GM21529 (cell line): ENCODE measurements at regions not wholly inside any gene's neighbourhood (a gene's known extent, or its start where the extent isn't known, plus 50 kb on each side); places are given as distances from the start of the nearest gene placed in this dataset.

ENCODE experiments used
- ATAC-seq: cut with Tn5 transposase; IDR thresholded peaks from one replicate; pipeline ENCODE4 v1.9.1; 2021; ENCODE audit not compliant: unreplicated experiment

DNA sequence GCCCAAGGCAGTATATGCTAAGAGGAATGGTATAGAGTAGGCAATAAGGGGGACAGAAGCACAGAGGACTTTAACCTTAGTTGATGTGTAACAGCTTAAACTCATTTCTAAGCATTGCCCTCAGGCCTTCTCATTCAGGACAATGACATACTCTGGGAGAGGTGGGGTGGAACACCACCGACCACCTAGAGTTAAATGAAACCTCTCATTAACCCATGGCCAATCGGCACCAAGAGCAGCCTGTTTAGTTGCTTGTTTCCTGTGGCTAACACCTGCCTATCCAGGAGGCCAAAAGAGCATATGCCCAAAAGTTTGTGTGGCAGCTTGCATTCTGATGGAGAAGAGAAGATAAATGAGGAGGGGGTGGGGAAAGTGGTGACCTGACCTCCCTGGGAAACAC is 50.0 kb downstream of the PABIR2 start:
- no peak for ATAC-seq

DNA sequence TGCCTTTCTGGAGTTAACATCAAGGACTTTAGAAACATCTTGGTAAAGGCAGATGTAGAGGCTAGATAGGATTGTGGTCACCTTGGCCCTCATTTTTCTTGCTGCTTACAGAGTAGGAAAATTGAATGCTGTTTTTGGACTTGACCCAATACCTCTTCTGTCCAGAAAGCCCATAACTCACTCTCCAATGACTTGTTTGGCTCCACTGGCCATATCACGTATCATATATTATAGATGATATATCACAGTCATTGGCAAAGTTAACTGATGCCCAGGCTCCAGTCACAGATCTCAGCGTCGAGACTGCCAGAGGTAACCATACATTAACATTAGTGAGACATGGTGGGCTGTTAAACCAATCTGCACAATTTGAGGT is 50.6 kb downstream of the PABIR2 start:
- no peak for ATAC-seq

DNA sequence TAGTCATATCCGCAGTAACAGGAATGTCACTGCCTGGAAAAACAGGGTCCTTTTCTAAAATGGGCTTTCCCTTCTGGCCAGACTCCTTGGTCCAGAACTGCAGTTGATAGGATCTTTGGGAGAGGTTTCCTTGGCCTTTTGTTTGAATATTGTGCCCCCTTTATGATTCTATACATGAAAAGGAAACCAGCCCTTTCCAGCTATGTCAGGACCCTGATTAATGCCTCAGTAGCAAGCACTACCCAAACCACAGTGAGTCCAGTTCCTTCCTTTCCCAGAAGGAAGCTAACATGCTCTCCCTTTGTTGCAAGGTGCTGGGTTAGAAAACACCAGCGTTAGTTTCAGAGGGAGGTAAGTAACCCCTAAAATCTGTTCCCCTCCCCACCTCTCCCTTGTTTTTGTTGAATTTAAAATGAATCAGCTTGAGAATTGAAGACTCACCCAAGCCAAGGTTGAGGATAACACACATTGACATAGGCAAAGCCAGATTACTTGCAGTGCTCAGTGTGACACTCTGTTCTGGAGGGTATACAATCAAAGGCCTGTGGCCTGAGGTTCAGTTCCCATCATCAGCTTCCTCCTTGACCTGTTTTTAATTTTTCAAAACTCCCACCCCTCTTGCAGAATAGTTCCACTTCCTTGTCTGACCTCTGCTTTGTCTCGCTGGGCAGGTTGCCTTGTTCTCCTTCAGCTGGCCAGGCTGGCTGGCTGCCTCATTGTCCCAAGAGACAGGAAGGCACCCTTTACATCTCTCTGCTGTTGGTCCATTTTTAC is 51.2 kb downstream of the PABIR2 start:
- ATAC-seq, result no peak

DNA sequence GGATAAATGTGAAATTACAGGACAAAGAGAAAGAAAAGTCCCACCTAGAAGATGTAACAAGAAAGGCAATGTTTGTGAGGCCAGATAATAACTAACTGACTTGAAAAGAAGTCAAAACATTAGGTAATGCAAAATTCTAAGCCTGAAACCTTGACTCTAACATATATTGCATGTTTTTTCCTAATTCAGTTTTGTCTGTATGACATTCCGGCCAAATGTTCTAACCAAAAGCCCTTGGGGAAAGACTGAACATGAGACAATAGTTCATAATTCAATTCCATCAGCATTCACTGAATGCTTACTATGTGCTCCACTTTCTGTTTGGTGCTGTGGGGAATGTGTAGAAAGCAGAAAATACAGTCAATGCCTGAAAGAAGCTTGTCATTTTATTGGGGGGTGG is 53.9 kb downstream of the PABIR2 start:
- no peak for ATAC-seq

DNA sequence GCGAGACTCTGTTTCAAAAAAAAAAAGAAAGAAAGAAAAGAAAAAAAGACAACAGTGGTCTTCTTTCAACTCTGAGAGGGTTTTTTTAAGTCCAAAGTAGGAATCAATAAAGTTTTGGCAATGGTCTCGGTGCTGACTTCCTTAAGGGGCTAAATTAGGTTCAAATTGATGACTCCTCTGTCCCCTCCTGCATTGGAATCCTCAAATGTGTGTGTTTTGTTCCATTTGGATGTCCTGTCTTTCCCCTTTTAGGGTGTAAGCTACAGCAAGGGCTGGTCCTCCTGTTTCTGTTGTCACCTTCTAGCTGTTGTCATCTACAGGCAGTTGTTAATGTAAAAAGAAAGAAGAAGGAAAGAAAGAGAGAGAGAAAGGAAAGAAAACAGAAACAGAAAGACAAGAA is 54.4 kb downstream of the PABIR2 start:
- no peak for ATAC-seq

DNA sequence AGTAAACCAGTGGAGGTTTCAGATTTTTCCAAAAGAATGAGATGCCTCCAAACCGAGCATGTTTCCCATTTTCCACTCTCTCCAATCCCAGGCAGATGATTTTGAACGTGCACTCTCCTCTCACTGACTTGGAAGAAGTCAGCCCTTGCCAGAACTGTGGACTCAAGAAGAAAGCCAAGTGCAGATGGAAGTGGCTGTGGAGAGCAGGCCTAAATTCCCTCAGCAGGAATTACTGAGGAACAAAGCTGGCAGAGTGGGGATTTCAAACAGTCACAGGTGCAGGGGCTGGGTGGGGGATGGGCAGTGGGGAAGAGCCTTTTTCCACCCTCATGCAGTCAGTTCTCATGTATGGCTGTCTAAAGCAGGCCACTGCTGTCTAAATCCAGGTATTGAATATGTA is 55.3 kb downstream of the PABIR2 start:
- no peak for ATAC-seq

DNA sequence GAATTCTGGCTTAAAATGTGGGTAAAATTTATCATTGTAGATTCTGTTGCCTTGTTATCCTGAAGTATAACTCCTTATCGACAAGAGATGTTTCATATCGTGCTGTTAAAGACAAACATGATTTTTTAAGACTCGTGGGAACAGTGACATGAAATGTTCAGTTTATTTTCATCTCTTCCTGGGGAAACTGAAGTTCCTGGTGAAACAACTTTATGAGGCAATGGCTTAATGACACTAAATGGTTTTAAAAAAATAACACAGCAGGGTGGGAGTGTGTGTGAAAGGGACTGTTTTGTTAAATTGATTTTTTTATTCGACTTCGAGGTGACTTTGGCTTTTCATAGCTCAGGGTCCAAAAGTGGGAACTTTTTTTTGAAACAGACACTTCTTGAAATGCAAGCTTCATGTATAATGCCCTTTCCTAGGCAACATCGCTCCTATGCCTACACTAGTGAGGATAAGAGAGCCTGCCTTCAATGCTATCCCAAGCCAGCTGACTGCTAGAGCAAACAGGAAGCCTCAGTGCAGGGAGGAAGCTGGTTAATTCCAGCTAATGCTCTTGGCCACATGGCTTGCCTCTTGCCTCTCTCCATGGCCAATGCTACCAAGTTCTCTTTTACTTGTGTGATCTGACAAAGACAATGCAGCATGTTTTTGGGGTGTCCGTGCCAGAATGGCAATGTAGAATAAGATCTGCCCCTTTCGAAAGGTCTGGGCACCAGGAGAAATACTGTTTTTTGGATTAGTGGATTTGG is 57.8 kb downstream of the PABIR2 start:
- no peak for ATAC-seq

DNA sequence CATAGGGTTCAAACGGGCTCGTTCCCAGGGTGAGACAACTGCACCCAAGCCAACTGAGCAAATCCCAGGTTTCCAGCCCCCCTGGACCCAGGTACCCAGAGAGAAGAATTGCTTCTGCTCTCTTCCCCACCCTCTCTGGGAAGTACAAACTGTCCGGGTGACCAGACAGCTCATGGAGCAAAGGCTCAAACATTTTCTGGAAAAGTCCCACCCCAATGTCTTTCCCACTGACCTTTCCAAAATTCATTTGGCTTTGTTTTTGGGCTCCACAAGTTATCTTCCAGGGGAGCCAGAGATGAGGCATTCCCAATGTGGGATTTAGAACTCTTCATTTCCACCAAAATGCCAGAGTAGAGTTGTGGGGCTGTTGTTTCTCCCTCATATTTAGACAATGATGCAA is 58.6 kb downstream of the PABIR2 start:
- ATAC-seq, result no peak

DNA sequence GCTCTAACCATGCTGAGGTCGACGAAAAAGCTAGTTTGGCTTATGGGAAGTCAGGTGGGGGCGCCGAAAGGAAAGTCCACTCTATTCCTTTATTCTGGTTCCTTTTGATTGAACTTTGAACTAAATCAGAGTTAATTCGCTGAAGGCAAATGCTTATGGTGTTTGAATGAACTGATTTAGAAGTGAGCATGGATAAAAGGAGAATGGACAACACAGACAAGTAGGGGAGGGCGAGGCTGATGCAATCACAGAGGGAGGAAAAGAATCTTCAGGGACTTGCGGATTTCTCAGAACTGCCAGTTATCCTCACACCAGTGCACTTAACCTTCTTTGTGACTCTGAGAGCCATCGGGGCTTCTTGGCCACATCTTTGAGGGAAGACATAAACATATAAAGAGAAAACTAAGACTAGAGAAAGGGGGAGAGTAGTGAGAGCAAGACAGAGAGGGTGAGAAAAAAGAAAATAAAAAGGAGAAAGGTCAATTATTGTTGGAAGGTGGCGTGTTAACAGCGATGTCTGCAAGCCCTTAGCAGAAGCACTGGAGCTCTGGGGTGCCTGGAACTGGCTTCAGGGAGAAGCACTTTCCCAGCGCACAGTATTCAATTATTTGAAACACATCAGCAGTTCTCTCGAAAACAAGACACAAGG is 59.2 kb downstream of the PABIR2 start:
- no peak for ATAC-seq

DNA sequence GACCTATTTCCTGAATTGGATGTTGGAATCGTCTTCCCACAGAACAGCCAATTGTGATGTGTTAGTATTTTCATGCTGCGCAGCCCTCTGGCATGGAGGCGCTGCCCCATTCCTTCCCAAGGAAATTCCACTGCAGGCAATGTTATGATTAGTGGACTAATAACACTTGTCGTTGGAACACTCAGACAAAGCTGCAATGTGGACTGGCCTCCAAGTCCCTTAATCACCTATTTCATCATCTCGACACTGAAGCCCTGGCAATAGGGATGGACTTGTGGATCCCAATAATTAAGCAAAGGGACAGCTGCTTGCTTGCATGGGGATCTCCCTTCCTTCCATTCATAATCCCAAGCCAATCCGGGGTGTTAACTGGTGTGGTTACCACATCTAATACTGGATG is 59.9 kb downstream of the PABIR2 start:
- ATAC-seq, result no peak

DNA sequence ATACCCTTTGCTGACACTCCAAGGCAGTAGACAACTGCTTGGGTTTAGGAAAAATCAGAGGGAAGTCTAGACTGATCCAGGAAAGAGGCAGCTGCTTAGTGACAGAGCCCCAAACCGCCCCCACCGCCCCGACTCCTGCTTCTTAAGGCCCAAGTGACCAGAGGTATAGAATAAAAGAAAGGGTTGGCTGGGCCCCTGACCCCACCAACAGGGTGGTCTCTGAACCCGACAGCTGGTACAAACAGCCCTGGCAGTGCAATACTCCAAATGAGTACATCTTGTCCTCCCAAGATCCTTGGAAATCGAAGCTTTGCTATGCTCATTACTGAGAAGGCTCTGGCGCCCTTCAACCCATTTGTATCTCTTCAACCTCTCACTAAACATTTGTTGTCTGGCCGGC is 60.6 kb downstream of the PABIR2 start:
- no peak for ATAC-seq

DNA sequence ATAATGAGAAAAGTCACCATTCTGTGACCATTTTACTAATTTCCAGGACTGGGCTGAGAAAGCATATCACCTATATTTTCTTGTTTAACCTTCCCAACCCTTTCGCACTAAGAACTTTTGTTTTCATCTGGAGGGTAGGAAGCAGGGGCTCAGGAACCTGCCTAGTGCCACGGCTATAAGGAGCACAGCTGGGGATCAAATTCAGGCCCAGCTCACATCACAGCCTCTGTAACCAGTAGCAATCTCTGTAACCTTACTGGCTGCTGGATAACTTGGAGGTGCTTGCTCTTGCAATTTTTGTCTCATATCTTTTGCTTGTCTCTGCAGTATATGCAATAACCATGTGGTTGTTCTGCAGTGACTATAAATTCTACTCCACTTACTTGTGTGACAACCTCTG is 62.0 kb downstream of the PABIR2 start:
- ATAC-seq, result no peak

DNA sequence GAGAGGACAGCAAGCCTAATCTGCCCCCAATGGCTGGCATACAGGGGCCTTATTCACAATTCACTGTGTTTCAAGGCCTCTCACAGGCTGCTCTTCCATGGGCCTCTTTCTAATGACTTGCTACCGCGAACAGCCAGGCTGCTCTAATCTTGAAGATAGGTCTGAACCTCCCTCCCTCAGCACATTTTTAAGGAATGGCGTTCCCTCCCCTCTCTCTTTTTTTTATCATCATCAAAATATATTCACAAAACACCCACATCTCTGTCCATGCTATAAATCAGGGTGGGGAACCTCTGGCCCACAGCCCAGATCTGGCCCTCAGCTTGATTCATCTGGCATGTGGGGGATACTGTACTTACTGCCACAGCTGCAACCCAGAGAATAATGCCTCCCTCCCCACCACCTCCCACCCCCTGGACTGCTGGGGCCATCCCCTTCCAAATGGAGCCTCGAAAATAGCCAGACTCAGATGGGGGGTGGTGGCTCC is 62.5 kb downstream of the PABIR2 start:
- no peak for ATAC-seq

DNA sequence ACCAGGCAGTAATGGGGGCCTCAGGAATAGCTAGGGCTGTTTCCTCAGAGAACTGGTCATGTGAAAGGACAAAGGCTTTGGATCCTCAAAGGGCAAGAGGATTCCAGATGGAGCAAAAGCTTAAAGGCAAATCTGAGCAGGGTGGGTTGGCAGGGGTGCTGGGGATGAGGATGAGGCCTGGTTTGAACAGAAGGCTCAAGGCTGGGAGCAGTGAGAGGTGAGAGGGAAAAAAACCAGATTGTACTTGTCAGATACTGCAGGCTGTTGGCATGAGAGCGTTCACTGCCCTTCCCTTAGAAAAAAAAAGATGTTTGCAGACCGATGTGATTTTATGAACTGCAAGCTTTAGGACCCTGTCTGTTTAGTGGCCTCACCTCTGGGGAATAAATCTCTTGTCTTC is 63.4 kb downstream of the PABIR2 start:
- no peak for ATAC-seq

DNA sequence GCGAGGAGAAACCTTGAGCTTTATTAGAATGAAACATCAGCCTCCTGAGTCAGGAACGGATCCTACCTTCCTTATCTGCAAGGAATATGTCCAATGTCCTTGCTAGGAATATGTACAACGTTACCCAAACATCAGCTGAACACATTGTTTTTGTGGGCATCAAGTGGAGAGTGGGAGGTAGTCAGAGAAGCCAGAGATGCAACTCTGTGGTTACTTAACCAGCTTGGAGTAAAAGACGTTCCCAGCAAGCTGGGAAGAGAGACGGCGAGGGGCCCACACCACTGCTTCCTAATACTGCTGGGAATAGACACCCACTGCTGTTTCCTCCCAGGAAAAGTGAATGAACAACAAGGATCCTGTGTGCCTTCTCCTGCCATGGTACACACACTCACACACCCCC is 64.3 kb downstream of the PABIR2 start:
- no peak for ATAC-seq

DNA sequence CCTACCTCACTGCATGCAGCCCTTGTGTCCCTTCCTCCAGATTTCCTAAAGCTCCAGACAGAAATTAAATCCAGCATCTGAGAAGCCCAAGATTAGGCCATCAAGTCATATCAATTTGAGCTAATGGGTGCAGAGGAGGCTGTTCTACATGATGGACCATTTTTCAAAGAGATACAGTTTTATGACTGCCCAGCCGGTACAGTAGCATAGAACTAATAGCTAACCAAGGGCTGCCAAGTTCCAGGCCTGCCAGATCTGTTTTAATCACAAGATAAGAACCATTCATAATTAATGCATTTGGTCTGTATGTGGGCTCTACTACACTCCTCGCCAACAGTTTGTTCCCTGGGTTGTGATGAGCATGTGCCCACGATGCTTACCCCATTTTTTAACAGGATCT is 64.9 kb downstream of the PABIR2 start:
- no peak for ATAC-seq

DNA sequence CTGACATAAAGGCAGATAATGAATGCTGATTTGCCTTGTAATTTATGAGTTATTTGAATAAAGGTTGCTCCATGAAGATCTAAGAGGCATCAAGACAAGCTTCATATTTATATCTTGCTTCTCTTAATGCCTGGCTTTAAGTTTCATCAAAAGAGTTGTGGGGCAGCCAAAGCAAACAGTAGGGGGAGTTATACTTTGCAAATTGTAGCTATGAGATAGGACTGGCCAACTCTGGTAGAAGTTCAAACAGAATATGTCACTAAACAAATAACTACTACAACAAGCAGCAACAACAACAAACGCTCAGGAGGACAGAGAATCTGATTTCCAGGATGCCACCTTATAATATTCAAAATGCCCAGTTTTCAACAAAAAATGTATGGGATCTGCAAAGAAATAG is 69.1 kb upstream of the PLAC1 start:
- ATAC-seq, result no peak

DNA sequence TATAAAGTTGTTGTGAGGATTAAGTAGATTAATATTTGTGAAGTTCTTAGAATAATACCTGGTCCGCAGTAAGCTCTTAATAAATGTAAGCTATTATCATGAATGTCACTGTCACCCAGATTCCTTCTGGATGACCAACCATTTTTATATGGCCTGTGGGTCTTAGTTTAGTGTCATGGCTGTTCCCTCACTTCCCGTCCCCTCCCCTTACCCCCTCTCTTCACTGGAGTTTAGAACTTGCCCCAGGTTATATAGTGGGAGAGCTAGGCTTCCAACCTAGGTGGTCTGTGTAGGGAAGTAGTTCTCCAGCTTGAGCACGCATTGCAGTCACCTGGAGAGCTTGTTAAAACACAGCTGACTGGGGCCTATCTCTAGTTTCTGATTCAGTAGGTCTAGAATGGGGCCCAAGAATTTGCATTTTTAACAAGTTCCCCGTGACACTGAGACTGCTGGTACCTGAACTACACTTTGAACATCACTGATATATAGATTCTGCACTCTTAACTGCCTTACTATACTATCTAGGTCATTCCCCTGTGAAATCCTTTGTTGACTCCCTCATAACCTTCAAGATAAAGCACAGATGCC is 66.9 kb upstream of the PLAC1 start:
- ATAC-seq, result no peak

DNA sequence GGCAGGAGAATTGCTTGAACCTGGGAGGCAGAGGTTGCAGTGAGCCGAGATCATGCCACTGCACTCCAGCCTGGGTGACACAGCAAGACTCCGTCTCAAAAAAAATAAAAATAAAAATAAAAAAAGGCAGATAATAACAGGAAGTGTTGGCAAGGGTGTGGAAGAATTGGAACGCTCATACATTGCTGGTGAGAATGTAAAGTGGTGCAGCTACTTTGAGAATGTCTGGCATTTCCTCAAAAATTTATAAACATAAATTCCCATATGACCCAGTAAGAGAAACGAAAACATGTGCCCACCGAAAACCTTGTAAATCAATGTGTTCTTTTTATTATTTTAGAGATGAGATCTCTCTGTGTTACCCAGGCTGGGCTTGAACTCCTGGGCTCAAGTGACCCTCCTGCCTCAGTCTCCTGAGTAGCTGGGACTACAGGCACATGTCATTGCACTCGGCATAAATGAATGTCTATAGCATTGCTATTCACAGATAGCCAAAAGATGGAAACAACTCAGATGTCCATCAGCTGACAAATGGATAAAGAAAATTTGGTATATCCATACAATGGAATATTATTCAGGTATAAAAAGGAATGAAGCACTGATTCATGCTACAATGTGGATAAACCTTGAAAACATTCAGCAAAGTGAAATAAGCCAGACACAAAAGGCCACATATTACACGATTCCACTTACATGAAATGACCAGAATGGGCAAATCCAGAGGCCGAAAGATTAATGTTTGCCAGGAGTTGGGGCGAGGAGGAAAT is 63.7 kb upstream of the PLAC1 start:
- no peak for ATAC-seq

DNA sequence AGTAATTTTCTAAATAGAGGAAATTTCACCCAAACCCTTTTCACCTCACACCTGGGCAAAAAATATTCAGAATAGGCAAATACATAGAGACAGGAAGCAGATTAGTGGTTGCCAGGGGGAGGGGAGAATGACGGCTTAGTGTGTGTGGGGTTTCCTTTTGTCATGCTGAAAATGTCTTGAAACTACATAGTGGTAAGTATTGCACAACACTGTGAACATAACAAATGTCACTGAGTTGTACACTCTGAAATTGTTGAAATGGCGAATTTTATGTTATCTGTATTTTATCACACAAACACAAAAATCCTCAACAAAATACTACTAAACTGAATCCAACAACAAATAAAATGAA is 60.7 kb upstream of the PLAC1 start:
- ATAC-seq, result peak; percentile 83
